Neural progenitor cell (in vitro differentiated cells): ENCODE measurements at regions not wholly inside any gene's neighbourhood (a gene's known extent, or its start where the extent isn't known, plus 50 kb on each side); places are given as distances from the start of the nearest gene placed in this dataset.

Experiments
- EZH2 ChIP-seq: fragments of 200-600 bp; sonication (generic); IDR thresholded peaks from 2 replicates; pipeline ENCODE4 v1.6.1; 2017; ENCODE audit warnings: antibody characterized with exemption, mild to moderate bottlenecking, moderate library complexity
- TF ChIP-seq, protein P1 (sequence below): fragments of 200-600 bp; sonication (generic); IDR thresholded peaks from 2 replicates; pipeline ENCODE4 v1.5.1; 2017; ENCODE audit warnings: antibody characterized with exemption, mild to moderate bottlenecking

DNA sequence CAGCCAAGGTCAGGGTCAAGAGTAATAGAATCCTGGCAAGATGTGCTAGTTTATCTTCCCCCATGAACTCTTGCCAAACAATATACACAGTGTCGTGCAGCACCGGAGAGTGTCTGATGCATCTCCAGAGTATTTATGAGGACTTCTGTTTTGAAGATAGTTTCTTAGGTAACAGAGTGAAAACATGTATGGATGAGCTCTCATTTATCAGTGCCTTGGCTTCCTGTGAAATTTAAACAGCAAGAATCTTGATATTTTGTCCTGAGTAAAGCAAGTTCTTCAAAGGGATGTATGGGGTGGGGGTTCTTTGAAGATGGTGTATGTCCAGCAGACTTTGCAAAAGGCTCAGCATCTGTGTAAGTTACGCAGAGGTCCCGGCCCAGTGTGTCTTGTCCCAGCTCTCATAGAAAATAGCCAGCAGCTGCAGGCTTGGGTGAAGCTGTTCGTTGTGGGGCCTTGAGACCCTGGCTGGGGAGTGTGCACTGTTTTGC lies 361.0 kb upstream of the NT5C1B start:
- no peak for TF ChIP-seq EZH2
- TF ChIP-seq, protein P1, sequence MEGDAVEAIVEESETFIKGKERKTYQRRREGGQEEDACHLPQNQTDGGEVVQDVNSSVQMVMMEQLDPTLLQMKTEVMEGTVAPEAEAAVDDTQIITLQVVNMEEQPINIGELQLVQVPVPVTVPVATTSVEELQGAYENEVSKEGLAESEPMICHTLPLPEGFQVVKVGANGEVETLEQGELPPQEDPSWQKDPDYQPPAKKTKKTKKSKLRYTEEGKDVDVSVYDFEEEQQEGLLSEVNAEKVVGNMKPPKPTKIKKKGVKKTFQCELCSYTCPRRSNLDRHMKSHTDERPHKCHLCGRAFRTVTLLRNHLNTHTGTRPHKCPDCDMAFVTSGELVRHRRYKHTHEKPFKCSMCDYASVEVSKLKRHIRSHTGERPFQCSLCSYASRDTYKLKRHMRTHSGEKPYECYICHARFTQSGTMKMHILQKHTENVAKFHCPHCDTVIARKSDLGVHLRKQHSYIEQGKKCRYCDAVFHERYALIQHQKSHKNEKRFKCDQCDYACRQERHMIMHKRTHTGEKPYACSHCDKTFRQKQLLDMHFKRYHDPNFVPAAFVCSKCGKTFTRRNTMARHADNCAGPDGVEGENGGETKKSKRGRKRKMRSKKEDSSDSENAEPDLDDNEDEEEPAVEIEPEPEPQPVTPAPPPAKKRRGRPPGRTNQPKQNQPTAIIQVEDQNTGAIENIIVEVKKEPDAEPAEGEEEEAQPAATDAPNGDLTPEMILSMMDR: no peak
